IPS-NIHi11 (cell line): ENCODE measurements at regions not wholly inside any gene's neighbourhood (a gene's known extent, or its start where the extent isn't known, plus 50 kb on each side); places are given as distances from the start of the nearest gene placed in this dataset.
"Not testable (repeated sequence)": the region's sequence is repeated elsewhere in the genome, so short reads cannot be mapped to it uniquely, and the experiment has no call there.

Experiments used
- DNase-seq: peaks from one replicate; pipeline ENCODE4 v3.0.0; 2012; ENCODE audit warnings: mixed read lengths, low spot score

DNA sequence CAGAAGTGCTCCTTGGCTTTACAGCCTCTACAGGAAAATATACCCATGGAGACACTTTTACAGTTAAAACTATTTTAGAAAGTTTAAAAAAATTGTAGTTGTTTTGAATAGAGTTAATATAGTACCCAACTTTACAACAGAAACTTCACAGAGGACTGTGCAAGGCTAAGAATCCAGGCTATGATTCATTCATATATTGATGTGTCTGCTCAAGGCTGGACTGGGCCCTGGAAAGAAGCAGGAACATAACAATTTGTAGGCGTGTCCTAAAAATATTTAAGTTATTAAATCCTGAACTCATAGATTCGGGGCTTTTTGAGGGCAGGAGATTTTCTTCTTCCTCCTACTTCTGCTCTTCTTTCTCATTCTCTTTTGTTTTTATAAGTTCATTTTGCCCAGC lies 291.5 kb upstream of the CCDC179 start:
- DNase-seq = no peak

DNA sequence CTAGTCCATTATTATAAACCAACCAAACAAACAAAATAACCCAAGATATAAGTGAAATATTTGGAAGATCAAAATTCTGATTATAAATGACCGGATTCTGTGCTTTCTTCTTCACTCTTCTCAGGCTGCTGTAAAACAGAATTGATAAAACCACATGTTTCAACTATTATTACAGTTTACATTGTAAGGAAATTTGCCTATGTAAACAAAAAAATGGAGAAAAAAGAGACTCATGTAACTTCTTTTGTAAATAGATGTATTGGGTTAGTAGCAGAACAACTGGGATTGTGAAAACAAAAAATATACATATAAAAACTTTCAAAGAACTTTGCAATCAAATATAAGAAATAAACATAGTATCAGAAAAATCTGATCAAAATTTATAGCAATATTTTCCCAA lies 295.2 kb upstream of the CCDC179 start:
- no peak for DNase-seq

DNA sequence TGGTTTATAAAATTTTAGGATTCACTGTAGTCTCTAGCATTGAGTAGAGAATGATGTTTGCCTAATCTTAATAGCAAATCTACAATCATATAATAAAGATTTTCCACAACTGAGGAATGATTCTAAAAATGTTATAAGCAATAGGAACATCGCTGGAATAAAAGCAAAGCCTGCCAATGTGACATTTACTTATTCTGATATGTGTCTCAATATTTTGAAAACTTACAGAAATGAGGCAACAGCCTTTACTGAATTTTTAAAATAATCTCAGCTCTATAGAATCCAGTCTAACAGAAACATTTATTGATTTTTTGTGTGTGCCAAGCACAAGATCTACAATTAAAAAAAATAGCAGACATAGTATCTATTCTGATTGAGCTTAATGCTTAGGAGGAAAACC lies 303.7 kb upstream of the CCDC179 start:
- DNase-seq = no peak

DNA sequence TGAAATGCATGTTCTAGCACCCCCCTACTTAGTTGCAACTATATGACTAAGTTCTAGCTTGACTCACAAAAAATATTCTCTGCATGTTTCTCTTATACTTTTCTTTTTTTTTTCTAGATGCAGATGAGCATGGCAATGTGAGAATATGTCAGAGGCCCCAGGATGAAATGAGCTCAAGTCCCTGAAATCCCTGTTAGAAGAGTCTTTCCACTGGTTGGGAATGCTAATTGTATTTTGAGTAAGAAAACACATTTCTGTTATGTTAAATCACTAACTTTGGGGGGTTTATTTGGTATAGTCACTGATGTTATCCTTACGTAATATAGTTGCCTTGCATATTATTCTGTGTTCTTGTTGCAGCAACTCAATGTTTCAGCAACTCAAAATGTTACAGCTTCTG lies 306.1 kb upstream of the CCDC179 start:
- no peak for DNase-seq

DNA sequence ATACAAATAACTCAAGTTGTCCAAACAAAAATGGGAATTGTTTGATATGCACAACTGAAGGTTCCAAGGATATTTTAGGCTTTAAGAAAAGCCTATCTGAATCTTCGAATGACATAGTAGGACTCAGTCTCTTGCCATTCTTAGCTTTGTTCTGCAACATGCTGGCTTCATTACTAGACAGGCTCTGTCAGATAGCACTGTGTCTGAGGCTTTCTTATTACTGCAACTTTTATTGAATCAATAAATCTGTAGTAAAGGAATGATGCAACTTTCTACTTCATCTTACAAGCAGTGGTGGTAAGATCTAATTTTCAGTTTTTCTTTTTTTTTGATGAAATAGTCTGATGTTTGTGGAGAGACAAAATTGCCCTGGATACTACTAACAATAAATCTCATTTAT lies 319.3 kb upstream of the CCDC179 start:
- DNase-seq = no peak

DNA sequence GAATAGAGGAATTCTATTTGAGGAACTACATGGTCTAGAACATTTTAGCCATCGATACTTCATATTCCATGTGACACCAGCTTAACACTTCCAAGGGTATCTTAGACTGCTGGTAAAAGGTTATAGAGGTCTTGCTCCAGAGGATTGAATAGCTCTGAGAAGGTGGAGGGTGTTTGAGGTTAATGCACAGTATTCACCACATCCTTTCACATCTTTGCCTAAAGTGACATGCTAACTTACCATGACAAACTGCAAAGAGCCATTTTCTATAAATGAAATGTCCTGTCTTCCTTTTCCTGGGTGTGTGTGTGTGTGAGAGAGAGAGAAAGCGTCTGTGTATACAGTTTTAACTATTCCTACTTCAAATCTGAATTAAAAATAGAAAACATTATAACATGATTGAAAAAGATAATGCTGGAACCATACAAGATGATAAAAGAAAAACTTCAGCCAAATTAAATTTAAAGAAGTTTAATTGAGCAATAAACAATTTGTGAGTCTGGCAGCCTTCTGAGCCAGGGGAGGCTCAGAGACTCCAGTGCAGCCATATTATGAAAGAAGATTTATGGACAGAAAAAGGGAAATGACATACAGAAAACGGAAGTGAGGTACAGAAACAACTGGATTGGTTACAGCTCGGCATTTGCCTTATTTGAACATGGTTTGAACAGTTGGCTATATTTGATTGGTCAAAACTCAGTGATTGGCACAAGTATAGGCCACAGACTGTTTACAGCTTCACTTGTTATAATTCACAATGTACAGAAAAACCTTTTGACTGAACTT lies 320.9 kb upstream of the CCDC179 start:
- DNase-seq = no peak

DNA sequence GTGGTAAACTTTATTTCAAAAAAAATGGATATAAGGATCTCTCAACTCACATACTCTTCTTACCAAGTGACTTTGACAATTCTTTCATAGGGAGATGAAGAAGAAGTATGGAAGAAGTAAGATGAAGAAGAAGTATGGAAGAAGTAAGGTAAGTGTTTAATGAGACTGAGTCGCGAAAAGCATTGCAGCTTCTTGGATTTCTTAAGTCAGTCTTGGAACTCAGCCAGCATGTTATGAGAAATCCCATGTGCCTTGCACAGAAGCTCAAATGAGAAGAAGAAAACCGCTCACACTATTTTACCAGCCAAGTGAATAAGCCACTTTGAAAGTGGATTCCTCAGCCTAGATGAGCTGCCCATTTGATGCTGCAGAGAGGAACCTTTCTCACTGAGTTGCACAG lies 332.0 kb upstream of the CCDC179 start:
- DNase-seq = no peak

DNA sequence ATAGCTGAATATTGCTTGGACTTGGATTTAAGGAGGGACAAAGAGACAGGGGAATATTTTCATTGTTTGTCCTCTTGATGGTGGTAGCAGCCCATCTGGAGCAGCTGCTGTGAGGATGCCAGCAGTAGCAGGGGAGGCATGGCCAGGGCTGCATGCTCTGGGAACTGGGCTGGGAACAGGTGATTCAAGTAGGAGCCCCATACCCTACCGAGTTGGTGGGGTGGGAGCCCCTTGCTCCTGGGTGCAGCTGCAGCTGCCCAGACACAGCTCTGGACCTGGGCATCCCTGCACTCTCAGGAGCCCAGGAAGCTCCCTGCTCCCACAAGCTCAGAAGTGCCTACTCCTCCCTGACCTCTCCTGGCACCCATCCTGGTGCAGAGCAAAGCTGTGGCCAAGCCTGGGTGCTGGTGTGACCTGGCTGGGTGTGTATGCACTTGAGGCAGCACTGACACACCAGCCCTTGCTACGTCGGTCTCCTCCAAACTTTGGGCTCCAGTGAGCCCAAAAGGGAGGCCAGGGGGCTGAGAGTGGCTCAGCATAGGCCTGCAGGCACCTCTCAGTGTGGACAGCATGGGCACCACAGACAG lies 341.8 kb upstream of the CCDC179 start:
- no peak for DNase-seq

DNA sequence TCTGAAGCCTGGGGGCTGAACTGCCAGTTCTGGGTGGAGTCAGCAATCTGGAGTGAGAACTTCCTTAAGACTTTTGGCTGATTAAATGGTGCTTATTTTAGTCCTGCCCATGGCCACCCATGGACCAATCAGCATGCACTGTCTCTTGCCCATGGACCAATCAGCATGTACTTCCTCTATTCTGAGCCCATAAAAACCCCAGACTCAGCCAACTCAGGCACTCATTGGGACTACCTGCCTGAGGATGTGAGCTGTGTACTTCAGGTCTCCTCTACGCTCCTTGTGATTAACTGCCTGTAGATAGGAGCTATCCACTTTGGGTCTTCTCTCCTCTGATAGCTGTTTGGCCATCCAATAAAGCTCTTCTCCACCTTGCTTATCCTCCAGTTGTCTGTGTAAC lies 342.3 kb upstream of the CCDC179 start:
- no peak for DNase-seq

DNA sequence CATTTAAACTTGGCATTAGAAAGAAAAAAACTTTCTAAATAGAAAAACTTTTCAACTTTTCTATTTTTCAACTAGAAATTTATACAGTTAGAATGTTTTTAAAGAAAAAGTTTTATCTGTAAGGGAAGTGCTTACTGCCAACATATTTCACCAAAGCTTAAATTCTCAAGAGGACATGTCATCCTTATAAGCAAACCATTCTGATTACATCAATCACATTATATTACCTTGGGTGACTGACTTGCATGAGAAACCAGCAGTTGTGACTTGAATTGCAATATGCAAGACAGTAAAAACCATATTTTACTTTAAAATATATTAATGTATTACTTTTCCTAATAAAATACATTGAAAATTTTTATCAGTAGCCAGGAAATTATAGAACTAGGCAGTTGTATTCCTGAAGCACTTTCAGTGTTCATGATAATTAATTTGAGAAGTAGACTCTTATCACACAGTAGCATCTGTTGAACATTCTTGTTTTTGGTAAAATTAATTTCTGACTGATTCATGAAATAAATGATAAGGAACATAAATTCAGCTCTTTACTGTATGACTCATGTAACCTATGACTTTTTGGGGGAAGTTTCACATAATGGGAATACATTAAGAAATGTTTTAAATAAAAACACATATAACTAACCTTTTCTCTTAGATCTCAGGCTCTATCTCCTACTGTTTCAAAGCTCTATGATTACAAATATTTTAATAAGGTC lies 345.0 kb upstream of the CCDC179 start:
- no peak for DNase-seq

DNA sequence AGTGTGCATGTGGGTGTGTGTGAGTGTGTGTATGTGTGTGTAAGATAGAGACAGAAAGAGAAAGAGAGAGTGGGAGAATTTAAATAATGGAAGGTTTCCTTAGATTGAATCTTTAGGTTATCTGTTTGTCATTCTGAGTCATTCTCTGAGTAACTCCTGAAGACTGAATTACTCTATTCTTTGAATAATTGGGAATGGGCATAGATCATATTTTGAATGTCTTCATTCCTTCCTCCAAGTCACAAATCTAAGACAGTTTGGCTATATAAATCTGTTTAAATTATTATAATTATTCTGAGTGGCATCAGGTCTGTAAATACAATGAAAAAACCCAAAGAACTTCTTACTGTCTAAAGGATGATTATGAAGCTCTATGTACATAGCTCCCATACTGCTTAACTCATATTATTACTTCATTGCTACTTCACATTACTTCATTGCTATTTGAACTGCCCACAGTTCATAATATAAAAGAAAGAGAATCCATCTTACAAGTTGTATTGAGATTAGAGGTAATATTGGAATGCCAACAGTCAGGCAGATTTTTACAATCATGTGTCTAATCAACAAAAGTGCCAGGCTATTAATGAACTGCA lies 346.6 kb upstream of the CCDC179 start:
- no peak for DNase-seq

DNA sequence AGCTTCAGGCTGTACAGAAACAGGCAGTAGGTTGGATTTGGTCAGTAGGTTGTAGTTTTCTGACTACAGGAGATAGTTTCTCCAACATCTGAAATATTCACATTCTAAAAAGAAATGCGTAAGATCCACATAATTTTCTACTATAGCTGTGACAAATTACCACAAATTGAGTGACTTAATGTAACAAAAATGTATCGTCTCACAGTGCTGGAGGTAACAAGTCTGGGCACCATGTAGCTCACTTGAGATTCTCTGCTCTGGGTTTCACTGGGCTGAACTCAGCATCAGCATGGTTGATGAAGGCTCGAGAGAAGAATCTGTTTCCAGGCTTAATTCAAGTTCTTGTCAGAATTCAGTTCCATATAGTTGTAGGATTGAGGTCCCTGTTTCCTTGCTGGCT lies 350.9 kb upstream of the CCDC179 start:
- no peak for DNase-seq

DNA sequence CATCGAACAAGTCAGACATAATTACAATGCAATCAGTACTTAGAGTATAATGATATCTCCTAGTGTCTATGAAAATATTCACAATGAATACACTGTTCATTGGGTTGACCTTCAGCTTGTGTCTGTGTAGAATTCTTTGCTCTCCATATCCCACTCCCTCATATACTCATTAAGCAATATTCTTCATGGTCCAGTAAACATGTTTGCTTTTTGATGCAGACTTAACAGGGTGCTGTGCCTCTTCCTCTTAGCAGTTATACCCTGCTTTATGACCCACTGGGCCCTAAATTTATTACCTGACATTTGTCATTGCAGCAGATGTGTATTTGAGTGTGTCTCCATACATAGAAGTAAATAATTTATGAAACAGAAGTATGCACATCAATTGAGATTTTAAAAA lies 352.5 kb upstream of the CCDC179 start:
- no peak for DNase-seq

DNA sequence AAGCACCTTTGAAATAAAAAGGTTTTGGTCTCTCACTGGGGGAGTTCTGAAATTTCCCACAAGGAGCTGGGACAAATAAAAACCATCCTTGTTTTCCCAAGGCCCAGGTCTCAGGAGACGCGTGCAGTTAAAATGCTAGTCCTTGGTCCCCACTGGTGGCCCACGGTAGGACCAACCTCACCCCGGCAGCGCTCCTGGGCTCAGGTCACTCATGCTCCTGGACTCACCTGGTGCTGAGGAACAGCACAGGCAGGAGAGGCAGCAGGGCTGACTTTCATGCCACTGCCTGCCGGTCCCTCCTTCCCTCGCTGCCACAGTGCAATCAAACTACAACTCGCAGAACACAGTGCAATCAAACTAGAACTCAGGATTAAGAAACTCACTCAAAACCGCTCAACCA lies 356.8 kb upstream of the CCDC179 start:
- no peak for DNase-seq

DNA sequence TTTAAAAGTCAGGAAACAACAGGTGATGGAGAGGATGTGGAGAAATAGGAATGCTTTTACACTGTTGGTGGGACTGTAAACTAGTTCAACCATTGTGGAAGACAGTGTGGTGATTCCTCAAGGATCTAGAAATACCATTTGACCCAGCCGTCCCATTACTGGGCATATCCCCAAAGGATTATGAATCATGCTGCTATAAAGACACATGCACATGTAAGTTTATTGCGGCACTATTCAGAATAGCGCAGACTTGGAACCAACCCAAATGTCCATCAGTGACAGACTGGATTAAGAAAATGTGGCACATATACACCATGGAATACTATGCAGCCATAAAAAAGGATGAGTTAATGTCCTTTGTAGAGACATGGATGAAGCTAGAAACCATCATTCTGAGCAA lies 359.8 kb upstream of the CCDC179 start:
- not testable (repeated sequence) for DNase-seq

DNA sequence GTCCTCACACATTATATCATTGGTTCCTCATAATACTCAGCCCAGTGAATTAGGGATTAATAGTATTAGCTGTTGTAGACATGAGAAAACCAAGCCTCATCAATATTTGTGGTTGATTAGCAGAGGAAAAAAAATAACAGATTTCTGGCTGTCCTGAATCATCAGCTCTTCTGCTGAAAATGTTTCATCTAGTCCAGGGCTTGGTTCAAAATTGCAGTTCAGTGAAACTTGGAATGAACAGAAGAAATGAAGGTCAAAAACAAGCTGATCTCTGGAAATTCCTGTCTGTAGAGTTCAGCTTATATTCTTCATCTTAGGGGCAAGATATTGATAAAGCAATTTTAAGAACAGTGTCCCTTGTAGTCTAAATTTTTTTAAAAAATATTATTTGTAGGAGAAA lies 361.1 kb upstream of the CCDC179 start:
- DNase-seq = no peak

DNA sequence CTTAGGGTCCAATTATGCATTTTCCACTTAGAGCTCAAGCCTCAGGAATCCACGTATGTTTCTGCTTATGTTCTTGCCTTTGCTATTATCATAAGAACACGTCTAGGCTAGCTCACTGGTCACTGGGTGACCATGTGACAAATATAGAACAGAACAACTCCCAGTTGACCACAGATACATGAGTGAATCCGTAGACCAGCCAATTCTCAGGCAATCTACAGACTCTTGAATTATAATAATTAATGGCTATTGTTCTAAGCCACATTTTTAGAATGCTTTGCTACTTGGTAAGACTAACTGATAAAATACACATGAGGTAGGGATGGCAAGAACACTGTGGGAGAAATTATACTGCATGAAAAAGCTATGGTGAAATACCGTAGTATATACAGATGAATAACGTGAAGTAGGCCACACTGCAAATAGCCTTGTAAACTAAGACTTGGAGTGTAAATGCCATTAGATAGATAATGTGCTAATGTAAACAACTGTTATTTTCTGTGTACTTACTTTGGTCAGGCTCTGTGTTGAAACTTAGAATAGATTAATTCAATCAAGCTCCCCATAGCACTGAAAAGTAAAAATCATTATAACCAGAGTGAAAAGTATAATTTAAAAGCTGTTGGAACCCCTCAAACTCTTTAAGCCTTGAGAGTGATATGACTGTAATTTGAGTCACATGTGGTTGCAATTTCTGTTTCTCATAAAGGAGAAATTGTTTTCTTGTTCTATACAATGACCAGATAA lies 366.2 kb upstream of the CCDC179 start:
- no peak for DNase-seq

DNA sequence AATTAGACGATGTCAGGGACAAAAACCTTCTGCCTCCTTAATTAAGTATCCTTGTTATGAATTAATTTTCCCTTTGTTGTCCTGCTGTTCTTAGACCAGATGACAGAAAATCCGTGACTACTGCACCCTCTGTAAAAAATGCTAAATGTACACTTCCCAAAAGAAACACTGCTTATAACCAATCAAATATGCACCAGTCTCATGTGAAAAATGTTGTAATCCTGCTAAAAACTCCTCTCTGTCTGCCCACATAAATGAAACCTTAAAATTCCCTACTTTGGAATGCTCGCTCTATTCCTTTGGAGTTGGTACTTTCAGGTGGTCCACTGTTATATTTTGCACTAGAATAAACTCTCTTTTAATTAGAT lies 366.8 kb upstream of the CCDC179 start:
- no peak for DNase-seq

DNA sequence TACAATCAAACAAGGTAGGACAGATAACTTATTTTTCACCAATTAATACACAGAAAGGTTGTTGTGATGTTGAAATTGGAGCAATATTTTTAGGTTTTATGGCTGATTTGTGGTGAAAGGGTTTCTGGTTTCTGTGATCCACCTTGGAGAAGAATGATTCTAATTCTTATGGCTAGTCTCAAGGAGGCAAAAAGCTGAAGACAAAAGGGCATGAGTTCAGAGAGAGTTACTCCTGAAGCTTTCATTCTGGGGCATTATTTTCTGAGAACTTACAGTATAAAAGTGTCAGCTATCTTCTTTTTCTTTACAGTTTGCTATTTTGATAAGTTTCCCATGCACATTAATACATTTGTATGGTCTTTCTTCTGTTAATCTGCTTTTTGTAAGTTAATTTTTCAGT lies 372.4 kb upstream of the CCDC179 start:
- no peak for DNase-seq

DNA sequence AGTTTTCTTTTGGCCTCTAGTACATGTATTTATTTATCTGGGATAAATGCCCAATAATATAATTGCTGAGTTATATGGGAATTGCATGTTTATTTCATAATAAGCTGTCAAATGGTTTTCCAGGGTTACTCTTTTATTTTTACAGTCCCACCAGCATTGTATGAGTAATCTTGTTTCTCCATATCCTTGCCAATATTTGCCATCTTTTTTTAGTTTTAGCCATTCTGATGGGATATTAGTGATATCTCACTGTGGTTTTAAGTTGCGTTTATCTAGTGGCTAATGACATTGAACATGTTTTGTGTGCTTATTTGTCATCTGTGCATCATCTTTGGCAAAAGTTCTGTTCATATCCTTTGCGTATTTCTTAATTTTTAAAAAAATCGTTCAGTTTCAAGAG lies 372.8 kb upstream of the CCDC179 start:
- DNase-seq = no peak

DNA sequence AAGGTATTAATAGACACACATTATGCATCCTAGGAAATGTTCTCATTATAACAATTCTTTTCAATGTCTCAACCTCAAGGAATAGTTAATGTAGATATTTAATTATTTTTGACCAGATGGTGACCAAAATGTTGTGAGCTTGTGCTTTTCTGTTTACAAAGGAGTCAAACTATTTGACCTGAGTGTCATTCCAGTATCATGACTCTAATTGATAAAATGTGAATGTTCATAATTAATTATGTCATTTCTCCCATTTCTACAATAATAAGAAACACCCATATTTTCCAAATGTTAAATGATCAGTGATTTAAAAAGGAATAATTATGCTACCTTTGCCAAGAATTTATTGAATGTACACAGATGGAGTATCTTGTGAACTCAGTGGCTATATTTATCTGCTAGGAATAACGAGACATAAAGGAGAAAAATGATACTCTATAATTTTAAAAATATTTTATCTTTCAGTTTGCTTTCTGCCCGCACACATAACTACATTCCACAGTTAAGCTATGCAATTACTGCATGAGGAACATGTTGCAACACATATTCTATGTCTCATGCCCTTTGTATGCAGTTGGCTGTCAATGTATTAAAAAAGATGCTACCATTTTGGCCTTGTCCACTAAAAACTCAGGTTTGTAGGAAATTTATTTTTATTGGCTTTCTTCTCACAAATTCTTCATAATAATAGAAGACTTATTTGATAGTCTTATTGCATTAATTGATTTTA lies 376.7 kb upstream of the CCDC179 start:
- no peak for DNase-seq

DNA sequence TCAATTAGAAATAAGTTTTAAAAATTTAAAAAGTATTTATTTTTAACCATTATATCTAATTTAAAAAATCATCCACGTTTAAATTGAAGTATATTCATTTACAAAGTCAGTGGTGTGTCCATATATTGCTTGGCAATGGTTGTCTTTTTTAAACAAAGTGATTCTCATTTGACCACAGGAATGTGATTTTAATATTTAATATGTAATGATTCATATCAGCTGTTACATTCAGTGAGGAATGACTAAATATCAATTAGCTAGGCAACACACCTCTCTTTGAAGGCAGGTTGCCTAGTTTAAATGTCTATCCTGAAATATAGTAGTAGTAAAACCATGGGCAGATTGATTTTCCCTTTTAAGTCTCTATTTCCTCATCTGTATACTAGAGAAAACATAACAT lies 392.2 kb upstream of the CCDC179 start:
- DNase-seq = no peak
